Activated naive CD4-positive, alpha-beta T cell treated with anti-CD3 and anti-CD28 coated beads, Interleukin-2, amount 10 ng/mL, durations not matched to agents 7 days and 5 days (primary cell): ENCODE measurements at regions not wholly inside any gene's neighbourhood (a gene's known extent, or its start where the extent isn't known, plus 50 kb on each side); places are given as distances from the start of the nearest gene placed in this dataset.

Source experiments
- CTCF ChIA-PET: fragments of 350-600 bp; sonication (Branson Sonifier 250); formaldehyde crosslinking; loops from one replicate; lab custom pipeline; 2021; ENCODE audit warnings: antibody characterized with exemption; lab: Charles Lee
- DNase-seq: peaks from one replicate; pipeline ENCODE4 v3.0.0-alpha.2; 2020
- H3K27ac Mint-ChIP-seq: one replicate; pipeline ENCODE4 v1.8.0; 2021; ENCODE audit warnings: mild to moderate bottlenecking, moderate library complexity, mixed read lengths
- H3K27me3 Mint-ChIP-seq: one replicate; pipeline ENCODE4 v1.8.0; 2021; ENCODE audit warnings: mild to moderate bottlenecking, mixed read lengths
- H3K36me3 Mint-ChIP-seq: one replicate; pipeline ENCODE4 v1.8.0; 2021; ENCODE audit warnings: mixed read lengths
- H3K4me1 Mint-ChIP-seq: one replicate; pipeline ENCODE4 v1.8.0; 2021; ENCODE audit warnings: mixed read lengths
- H3K4me3 Mint-ChIP-seq: one replicate; pipeline ENCODE4 v1.8.0; 2021; ENCODE audit warnings: mild to moderate bottlenecking, moderate library complexity, mixed read lengths
- H3K9me3 Mint-ChIP-seq: one replicate; pipeline ENCODE4 v1.8.0; 2021; ENCODE audit warnings: mixed read lengths

DNA sequence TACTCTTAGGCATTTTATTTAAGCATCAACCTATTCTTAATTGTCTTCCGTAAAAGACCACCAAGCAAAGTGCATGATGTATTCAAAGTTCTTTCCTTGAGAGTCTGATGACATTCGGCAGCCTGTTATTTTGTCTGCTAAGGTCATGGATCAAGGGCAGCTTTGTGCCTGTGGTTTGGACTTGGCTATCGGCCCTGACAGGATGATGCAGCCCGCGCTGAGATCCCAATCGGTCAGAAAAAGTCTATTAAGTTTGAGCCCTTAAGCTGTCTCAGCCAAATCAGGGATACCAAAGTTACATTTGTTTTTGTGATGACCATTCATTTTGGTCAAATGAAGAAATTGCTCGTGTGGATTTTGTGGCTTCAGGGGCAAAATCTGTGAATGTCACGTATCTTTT lies 718.9 kb upstream of the FANCL start:
- no peak overlapping the region for H3K4me3 Mint-ChIP-seq
- CTCF ChIA-PET: no interaction called here
- no peak for DNase-seq
- H3K27ac Mint-ChIP-seq: no peak overlapping the region
- peaks cover 4% of the 10 kb centered on the region for H3K27me3 Mint-ChIP-seq
- H3K36me3 Mint-ChIP-seq: no peaks in the 10 kb centered on the region
- H3K9me3 Mint-ChIP-seq: no peaks in the 10 kb centered on the region
- no peaks in the 10 kb centered on the region for H3K4me1 Mint-ChIP-seq

DNA sequence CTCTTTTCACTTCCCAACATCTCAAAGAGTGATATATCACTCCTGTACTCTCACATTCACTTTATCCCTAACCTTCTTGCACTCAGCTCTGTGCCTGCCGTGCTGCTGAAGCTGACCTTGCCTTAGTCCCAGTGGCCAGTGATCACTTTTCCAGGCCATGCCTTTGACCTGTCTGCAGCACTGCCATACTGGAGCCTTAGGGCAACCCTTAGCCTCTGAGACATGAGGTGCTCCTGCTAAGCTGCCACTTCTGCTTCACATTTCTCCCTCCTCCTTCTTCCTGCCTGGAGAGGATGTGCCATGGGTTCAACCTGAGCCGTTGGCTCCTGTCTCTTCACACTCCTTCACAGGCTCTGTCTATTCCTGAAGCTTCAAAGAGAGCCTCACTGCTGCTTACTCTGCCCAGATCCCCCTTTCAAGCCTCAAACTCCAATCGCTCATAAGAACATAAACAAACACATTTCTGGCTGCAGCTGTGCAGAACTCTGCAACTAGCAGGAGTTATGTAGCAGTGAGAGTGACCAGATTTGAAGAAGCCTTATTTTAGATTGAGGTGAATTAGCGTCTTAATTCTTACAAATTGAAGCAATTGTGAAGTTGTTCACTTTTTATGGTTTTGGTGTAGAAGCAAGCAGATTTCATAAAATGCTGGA lies 716.2 kb upstream of the FANCL start:
- Mint-ChIP-seq H3K4me1 (no peaks in the 10 kb centered on the region), H3K27me3 (peaks cover 4% of the 10 kb centered on the region), H3K9me3 (no peaks in the 10 kb centered on the region), H3K36me3 (no peaks in the 10 kb centered on the region), H3K27ac (no peak overlapping the region), H3K4me3 (no peak overlapping the region)
- CTCF ChIA-PET: no interaction called here
- DNase-seq: no peak

DNA sequence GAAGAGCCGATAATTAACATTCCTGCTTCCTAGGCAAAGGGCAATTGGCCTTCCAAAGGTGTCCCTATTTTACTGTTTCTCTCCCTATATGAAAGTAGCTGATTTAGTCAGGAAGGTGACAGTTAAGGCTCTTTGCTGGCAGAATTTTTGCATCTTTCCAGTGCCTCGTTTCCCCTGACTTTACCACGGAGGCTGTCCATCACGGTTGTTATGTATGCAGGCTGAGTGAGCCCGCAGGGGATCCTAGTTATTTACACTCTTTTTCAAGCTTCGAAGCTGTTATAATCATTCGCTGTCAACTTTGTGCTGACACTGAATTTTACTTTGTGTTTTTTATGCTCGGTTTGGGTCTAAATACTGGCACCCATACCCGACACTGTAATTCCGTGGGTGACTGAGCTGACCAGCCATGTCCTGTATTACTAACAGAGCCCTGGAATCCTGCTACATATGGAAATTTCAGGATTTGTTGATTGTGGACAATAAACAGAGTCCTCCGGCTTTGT lies 713.8 kb upstream of the FANCL start:
- Mint-ChIP-seq H3K27ac (no peak overlapping the region), H3K4me3 (no peak overlapping the region), H3K4me1 (no peaks in the 10 kb centered on the region), H3K27me3 (peaks cover 4% of the 10 kb centered on the region), H3K36me3 (no peaks in the 10 kb centered on the region), H3K9me3 (no peaks in the 10 kb centered on the region)
- no peak for DNase-seq
- CTCF ChIA-PET: no interaction called here

DNA sequence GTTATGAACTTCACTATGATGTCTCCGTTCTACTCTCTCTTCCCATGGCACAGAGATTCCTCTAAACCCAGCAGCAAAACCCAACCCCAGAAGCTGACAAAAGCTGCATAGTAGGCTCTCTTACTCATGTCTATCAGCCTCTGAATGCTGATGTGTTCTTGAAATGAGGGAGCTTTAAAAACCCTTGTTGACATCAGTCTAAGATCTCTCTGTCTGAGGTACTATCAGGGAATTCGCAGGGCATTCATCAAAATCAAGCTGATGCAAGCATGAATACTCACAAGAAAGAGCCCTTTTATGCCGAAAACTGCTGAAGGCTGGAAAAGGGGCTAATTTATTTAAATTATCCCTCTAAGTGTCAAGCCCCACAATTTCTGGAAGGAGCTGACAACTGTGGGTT lies 710.6 kb upstream of the FANCL start:
- no peak overlapping the region for H3K27ac Mint-ChIP-seq
- CTCF ChIA-PET: no interaction called here

DNA sequence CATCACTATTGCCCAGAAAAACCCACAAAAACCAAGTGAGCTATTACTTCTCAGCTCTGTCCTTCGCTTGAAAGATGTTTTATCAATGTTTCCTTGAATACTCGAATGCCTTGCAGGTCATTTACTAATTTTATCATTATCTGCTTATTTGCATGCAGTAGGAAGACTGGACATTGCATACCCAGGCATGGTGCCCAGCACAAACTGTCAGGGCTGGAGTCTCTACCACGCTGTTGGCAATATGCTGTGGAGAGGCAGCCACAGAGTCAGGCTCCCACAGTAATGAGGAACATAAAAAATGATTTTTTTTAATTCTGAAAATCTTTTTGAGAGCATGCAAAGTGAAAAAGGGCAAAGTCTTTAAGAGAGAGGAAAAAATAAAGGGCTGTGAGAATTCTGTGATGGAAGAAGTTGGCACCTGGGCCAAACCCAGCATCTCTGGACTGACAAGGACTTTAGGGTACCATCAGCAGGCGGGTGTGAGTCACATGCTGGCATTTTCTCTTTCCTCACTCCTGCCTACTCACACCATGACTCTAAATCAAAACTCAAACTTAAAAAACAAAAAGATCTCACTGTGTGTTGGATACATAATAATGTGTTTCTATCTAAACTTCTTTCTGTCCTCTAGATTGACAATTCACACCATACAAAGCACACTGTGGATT lies 709.8 kb upstream of the FANCL start:
- CTCF ChIA-PET: interaction anchor here (0.6 kb wide), 1 partner anchor 70 kb away, joined by 3 read pairs; no protein-coding TSS in a partner anchor
- H3K36me3 Mint-ChIP-seq: no peaks in the 10 kb centered on the region
- no peaks in the 10 kb centered on the region for H3K4me1 Mint-ChIP-seq
- H3K9me3 Mint-ChIP-seq: peaks cover 2% of the 10 kb centered on the region
- DNase-seq: no peak
- H3K4me3 Mint-ChIP-seq: no peak overlapping the region
- no peaks in the 10 kb centered on the region for H3K27me3 Mint-ChIP-seq
- H3K27ac Mint-ChIP-seq: no peak overlapping the region

More for the DNA sequence above, 710.6 kb upstream of the FANCL start:
- H3K4me1 Mint-ChIP-seq: no peaks in the 10 kb centered on the region
- no peaks in the 10 kb centered on the region for H3K27me3 Mint-ChIP-seq
- H3K36me3 Mint-ChIP-seq: no peaks in the 10 kb centered on the region
- no peak for DNase-seq
- H3K4me3 Mint-ChIP-seq: no peak overlapping the region
- peaks cover 2% of the 10 kb centered on the region for H3K9me3 Mint-ChIP-seq

DNA sequence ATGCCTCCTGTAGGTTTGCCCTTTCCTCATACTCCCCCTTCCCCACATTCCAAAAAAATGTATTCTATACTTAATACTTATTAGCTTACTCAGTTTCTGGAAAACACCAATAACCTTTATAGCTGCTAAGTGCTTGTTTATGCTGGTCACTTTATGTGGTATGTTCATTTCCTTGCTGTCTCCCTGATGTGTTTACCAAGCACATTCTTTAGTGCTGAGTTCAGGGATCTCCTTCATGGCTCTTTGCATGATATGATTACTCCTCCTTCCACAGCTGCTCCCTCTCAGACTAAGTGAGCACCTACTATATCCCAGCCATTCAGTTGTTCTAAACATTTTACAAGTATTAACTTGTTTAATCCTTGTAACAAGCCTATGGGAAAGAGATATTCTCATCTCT lies 698.3 kb upstream of the FANCL start:
- DNase-seq: no peak
- Mint-ChIP-seq H3K27me3 (no peaks in the 10 kb centered on the region), H3K4me3 (no peak overlapping the region), H3K27ac (no peak overlapping the region), H3K9me3 (no peaks in the 10 kb centered on the region), H3K36me3 (no peaks in the 10 kb centered on the region), H3K4me1 (no peaks in the 10 kb centered on the region)
- CTCF ChIA-PET: no interaction called here

DNA sequence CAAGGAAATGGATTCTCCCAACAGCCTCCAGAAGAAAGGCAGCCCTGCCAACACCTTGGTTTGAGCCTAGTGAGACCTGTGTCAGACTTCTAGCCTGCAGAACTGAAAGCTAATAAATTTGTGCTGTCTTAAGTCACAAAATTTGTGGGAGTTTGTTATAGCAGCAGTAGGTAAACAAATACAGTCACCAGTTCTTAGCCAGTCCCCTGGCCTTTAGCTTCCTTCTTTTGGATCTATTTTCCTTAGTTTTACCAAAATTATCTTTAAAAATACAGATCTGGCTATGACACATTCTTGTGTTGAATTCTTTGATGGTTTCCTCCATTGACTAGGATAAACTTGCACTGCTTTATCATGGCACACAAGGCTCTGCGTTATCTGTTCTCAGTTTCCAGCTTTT lies 697.9 kb upstream of the FANCL start:
- DNase-seq: no peak
- CTCF ChIA-PET: no interaction called here
- H3K4me3 Mint-ChIP-seq: no peak overlapping the region
- H3K4me1 Mint-ChIP-seq: no peaks in the 10 kb centered on the region
- H3K27ac Mint-ChIP-seq: no peak overlapping the region
- no peaks in the 10 kb centered on the region for H3K36me3 Mint-ChIP-seq
- H3K9me3 Mint-ChIP-seq: no peaks in the 10 kb centered on the region
- H3K27me3 Mint-ChIP-seq: no peaks in the 10 kb centered on the region

DNA sequence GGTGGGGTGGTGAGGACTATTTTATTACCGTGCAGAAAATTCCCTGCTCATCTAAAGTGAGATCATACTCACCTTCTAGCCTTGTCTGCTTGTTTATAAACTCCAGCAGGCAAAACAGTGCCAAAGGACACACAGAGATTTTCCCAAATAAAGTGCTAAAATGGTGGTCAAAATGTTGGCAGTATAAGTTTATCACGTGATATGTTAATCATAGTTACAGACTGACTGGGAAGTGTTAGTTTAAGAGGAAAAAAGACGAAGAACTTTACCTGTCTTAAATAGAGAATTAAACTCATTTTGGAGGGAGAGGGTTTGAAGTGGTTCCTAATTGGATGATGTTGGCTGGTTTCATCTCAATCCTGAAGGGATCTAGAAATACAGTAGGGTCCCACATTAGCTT lies 691.7 kb upstream of the FANCL start:
- DNase-seq: no peak
- no peaks in the 10 kb centered on the region for H3K9me3 Mint-ChIP-seq

DNA sequence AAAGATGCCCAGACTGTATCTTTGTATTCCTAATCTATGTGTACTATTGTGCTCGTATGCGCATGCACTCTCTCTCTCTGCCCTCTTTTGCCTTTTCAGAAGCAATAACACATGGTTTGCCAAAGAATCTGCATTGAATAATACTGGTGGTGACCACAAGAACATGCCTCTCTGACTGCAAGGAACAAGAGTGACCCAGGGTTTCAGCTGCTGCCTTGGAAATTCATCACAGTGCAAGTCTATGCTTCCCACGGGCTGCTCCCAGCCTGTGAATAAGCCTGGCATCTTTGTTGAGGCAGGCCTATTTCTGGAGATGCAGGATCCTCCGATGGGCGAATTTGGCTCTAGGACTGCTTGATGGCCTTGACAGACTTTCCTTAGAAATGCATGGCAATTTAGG lies 689.4 kb upstream of the FANCL start:
- Mint-ChIP-seq H3K9me3 (no peaks in the 10 kb centered on the region), H3K4me1 (no peaks in the 10 kb centered on the region), H3K36me3 (no peaks in the 10 kb centered on the region), H3K27ac (no peak overlapping the region), H3K27me3 (no peaks in the 10 kb centered on the region), H3K4me3 (no peak overlapping the region)
- CTCF ChIA-PET: no interaction called here
- DNase-seq: no peak

More for the DNA sequence above, 691.7 kb upstream of the FANCL start:
- Mint-ChIP-seq H3K4me3 (no peak overlapping the region), H3K27ac (no peak overlapping the region), H3K4me1 (no peaks in the 10 kb centered on the region), H3K36me3 (no peaks in the 10 kb centered on the region), H3K27me3 (no peaks in the 10 kb centered on the region)
- CTCF ChIA-PET: no interaction called here

DNA sequence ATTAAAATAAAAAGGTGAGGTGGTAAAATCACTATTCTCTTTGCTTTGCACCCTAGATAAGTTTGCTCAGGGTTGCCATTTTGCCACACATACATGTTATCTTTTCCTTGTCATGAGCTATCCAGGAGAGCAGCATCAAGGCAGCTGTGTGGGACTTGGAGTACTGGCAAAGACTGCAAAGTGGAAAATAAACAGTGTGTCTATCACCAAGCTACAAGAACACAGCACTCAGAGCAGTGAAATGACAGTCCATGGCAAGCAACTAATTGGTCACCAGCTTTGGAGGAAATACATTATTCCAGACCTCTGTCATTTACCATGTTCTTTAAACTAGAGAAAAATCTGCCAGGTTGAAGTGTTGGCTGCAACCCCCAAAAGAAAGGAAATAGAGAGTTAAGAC lies 687.8 kb upstream of the FANCL start:
- CTCF ChIA-PET: no interaction called here

DNA sequence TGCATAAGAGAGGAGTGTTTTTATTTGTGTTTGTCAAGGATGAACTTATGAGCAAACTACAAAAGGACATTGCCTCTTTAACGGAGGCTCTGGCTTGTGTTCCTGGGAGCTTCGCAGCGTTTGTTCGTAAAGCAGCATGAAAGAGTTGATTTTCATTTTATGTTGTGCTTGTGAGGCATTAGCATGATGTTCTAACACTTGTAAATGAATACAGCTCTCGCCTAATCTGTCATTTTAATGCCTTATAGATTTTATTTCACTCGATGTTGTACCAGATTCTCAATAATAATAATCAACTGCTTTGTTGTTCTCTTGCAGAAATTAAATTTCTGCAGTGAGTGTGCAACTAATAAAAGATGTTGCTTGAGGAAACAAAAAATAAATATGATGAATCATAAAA lies 687.3 kb upstream of the FANCL start:
- no peaks in the 10 kb centered on the region for H3K9me3 Mint-ChIP-seq
- CTCF ChIA-PET: no interaction called here

More for the DNA sequence above, 687.8 kb upstream of the FANCL start:
- Mint-ChIP-seq H3K27ac (no peak overlapping the region), H3K36me3 (no peaks in the 10 kb centered on the region), H3K4me3 (no peak overlapping the region), H3K27me3 (no peaks in the 10 kb centered on the region), H3K4me1 (no peaks in the 10 kb centered on the region), H3K9me3 (no peaks in the 10 kb centered on the region)
- DNase-seq: no peak

DNA sequence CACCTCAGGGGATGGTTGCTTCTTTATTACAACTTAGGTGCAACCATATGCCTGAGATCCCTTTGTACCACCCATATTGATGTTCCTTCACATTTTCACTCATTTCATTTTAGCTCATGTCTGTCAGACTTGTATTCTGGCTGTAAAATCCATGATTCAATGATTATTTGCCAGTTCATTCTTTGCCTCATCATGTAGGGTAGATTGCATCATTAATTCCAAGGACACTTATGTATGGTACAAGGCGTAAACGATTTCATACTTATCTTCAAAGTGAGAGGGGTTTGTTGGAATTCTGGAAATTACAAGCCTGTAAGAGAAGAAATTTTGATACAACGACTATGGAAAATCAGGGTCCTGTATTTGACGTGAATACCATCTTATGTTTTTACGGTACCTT lies 685.0 kb upstream of the FANCL start:
- H3K27me3 Mint-ChIP-seq: no peaks in the 10 kb centered on the region
- no peak overlapping the region for H3K27ac Mint-ChIP-seq
- CTCF ChIA-PET: no interaction called here
- DNase-seq: no peak
- H3K36me3 Mint-ChIP-seq: no peaks in the 10 kb centered on the region
- H3K4me1 Mint-ChIP-seq: no peaks in the 10 kb centered on the region
- no peak overlapping the region for H3K4me3 Mint-ChIP-seq
- H3K9me3 Mint-ChIP-seq: no peaks in the 10 kb centered on the region

More for the DNA sequence above, 687.3 kb upstream of the FANCL start:
- Mint-ChIP-seq H3K27me3 (no peaks in the 10 kb centered on the region), H3K36me3 (no peaks in the 10 kb centered on the region), H3K4me3 (no peak overlapping the region), H3K27ac (no peak overlapping the region), H3K4me1 (no peaks in the 10 kb centered on the region)
- DNase-seq: no peak

DNA sequence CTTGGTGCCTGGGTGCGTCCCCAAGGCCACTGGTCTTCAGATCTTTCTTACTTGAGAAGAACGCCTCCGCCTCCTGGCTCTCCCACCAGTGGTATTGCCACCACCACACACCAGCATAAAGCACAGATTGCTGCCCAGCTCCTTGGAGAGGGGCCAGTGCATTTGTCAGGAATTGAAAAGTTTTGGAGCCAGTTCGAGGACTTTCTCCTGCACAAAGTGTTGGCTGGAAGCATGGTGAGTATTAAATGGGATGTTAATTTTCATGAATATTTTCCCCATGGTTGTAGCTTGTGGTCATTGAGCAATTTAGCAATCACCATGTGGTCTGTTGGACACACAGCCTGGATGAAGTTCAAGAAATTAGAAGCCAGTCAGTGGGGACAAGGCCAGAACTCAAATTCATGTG lies 684.6 kb upstream of the FANCL start:
- no peaks in the 10 kb centered on the region for H3K27me3 Mint-ChIP-seq
- DNase-seq: no peak
- CTCF ChIA-PET: no interaction called here
- H3K9me3 Mint-ChIP-seq: no peaks in the 10 kb centered on the region
- H3K27ac Mint-ChIP-seq: no peak overlapping the region
- no peaks in the 10 kb centered on the region for H3K4me1 Mint-ChIP-seq
- no peaks in the 10 kb centered on the region for H3K36me3 Mint-ChIP-seq
- H3K4me3 Mint-ChIP-seq: no peak overlapping the region

DNA sequence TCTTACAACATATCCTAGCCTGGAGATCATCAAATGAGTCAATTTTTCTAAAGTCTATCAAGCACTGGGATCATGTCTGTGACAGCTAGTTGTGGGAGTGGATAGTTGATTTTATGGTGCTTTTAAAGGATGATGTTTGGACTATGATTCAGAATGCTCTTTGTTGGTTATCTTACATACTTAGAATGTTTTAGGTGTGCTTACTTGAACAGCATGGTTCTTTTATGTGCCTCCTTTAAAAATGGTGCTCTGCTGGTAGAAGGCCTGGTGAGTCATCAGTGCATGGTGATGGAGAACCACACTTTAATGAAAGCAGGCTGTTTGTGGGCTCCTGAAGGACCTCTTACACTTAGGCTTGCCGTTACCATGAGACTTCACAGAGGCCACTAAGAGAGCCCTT lies 682.7 kb upstream of the FANCL start:
- Mint-ChIP-seq H3K36me3 (no peaks in the 10 kb centered on the region), H3K4me3 (no peak overlapping the region), H3K4me1 (no peaks in the 10 kb centered on the region), H3K9me3 (no peaks in the 10 kb centered on the region), H3K27ac (no peak overlapping the region), H3K27me3 (no peaks in the 10 kb centered on the region)
- CTCF ChIA-PET: no interaction called here
- no peak for DNase-seq

DNA sequence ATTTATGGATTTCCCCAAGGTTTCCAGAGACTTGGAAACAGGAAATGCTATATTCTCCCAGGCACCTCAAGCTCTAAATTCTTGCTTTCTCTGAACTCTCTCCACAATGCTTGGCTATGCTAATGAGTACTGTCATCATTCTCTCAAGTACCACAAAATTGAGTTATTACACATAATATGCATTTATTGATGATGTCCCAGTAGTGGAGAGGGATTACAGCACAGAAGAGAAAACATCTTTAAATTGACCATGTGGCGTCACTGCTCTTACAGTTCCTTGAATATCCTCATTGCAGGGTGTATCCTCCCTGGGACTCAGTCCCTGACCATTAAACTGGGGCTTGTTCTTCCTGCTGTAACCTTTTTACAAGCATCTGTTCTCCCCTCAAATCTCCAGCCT lies 681.1 kb upstream of the FANCL start:
- H3K4me1 Mint-ChIP-seq: no peaks in the 10 kb centered on the region
- no peak overlapping the region for H3K4me3 Mint-ChIP-seq
- CTCF ChIA-PET: no interaction called here
- H3K27ac Mint-ChIP-seq: no peak overlapping the region
- no peaks in the 10 kb centered on the region for H3K36me3 Mint-ChIP-seq
- DNase-seq: no peak
- no peaks in the 10 kb centered on the region for H3K9me3 Mint-ChIP-seq
- H3K27me3 Mint-ChIP-seq: no peaks in the 10 kb centered on the region
